ENCODE measurements at regions not wholly inside any gene's neighbourhood (a gene's known extent, or its start where the extent isn't known, plus 50 kb on each side); places are given as distances from the start of the nearest gene placed in this dataset.

- Histone ChIP-seq H3K4me1 (ENCODE audit: low read depth) (peaks cover 48% of the 10 kb centered on the region), H3K27ac (no peak overlapping the region), H3K27me3 (no peaks in the 10 kb centered on the region), H3K9me3 (ENCODE audit: low read depth) (no peaks in the 10 kb centered on the region), H3K36me3 (no peaks in the 10 kb centered on the region), H3K4me3 (no peak overlapping the region)
- no peak for DNase-seq (ENCODE audit: low read depth in 1 of 2, low spot score in 1 of 2)
- TF ChIP-seq CTCF (IDR thresholded peaks at IDR 0.05; ENCODE audit: low read depth, low read length), result no peak
Observed at GRCh38 chr16:85209526-85210121, 97.4 kb upstream of the CIBAR2 start.

- H3K4me1 ChIP-seq (ENCODE audit: low read depth), result peaks cover 48% of the 10 kb centered on the region
- peak in 1 of 2 donors; percentile 78 for DNase-seq (ENCODE audit: low read depth in 1 of 2, low spot score in 1 of 2)
- no peak overlapping the region for H3K27ac ChIP-seq
- H3K9me3 ChIP-seq (ENCODE audit: low read depth), result no peaks in the 10 kb centered on the region
- no peaks in the 10 kb centered on the region for H3K36me3 ChIP-seq
- H3K27me3 ChIP-seq, result no peaks in the 10 kb centered on the region
- no peak for TF ChIP-seq CTCF (IDR thresholded peaks at IDR 0.05; ENCODE audit: low read depth, low read length)
- H3K4me3 ChIP-seq, result no peak overlapping the region
Observed at GRCh38 chr16:85210423-85211169, 98.3 kb upstream of the CIBAR2 start.

GRCh38 chr16:85211271-85211801 is 99.1 kb upstream of the CIBAR2 start:
- peak in 1 of 2 donors; percentile 50 for DNase-seq (ENCODE audit: low read depth in 1 of 2, low spot score in 1 of 2)
- Histone ChIP-seq H3K4me3 (no peak overlapping the region), H3K36me3 (no peaks in the 10 kb centered on the region), H3K27ac (no peak overlapping the region), H3K4me1 (ENCODE audit: low read depth) (peaks cover 44% of the 10 kb centered on the region), H3K9me3 (ENCODE audit: low read depth) (no peaks in the 10 kb centered on the region), H3K27me3 (no peaks in the 10 kb centered on the region)
- TF ChIP-seq CTCF (IDR thresholded peaks at IDR 0.05; ENCODE audit: low read depth, low read length), result no peak

- Histone ChIP-seq H3K4me1 (ENCODE audit: low read depth) (peaks cover 19% of the 10 kb centered on the region), H3K27ac (peak overlapping the region; percentile 30), H3K36me3 (no peaks in the 10 kb centered on the region), H3K27me3 (no peaks in the 10 kb centered on the region), H3K9me3 (ENCODE audit: low read depth) (no peaks in the 10 kb centered on the region), H3K4me3 (no peak overlapping the region)
- DNase-seq (ENCODE audit: low read depth in 1 of 2, low spot score in 1 of 2), result no peak
- no peak for TF ChIP-seq CTCF (IDR thresholded peaks at IDR 0.05; ENCODE audit: low read depth, low read length)
Observed at GRCh38 chr16:85213926-85214675, 101.8 kb upstream of the CIBAR2 start.

GRCh38 chr16:85215478-85216118 is 103.3 kb upstream of the CIBAR2 start:
- Histone ChIP-seq H3K27ac (peak overlapping the region; percentile 18), H3K36me3 (no peaks in the 10 kb centered on the region), H3K27me3 (no peaks in the 10 kb centered on the region), H3K4me3 (no peak overlapping the region), H3K9me3 (ENCODE audit: low read depth) (no peaks in the 10 kb centered on the region), H3K4me1 (ENCODE audit: low read depth) (peaks cover 16% of the 10 kb centered on the region)
- no peak for DNase-seq (ENCODE audit: low read depth in 1 of 2, low spot score in 1 of 2)
- no peak for TF ChIP-seq CTCF (IDR thresholded peaks at IDR 0.05; ENCODE audit: low read depth, low read length)
